D721Med (cell line): ENCODE measurements at regions not wholly inside any gene's neighbourhood (a gene's known extent, or its start where the extent isn't known, plus 50 kb on each side); places are given as distances from the start of the nearest gene placed in this dataset.
"Not testable (repeated sequence)": the region's sequence is repeated elsewhere in the genome, so short reads cannot be mapped to it uniquely, and the experiment has no call there.

ENCODE experiments used
- DNase-seq: peaks from one replicate; pipeline ENCODE4 v3.0.0; 2011; ENCODE audit warnings: low spot score; ENCODE audit not compliant: insufficient read length
- FAIRE-seq: peaks from 2 replicates; lab custom pipeline; 2011; peaks lifted over from hg19 to GRCh38; lab: Jason Lieb, UNC
- CTCF ChIP-seq: IDR thresholded peaks from 2 replicates; pipeline ENCODE4 v1.5.1; 2012; ENCODE audit warnings: mild to moderate bottlenecking, control low read depth; ENCODE audit not compliant: insufficient read depth; ENCODE audit errors: missing control alignments

GRCh38 chr4:163731071-163731470 lies 236.6 kb downstream of the TMA16 start:
- DNase-seq: no peak
- TF ChIP-seq CTCF: no peak
- no peak for FAIRE-seq

GRCh38 chr4:163732473-163732872 lies 238.0 kb downstream of the TMA16 start:
- FAIRE-seq (no peak), DNase-seq (no peak)
- no peak for TF ChIP-seq CTCF

DNA sequence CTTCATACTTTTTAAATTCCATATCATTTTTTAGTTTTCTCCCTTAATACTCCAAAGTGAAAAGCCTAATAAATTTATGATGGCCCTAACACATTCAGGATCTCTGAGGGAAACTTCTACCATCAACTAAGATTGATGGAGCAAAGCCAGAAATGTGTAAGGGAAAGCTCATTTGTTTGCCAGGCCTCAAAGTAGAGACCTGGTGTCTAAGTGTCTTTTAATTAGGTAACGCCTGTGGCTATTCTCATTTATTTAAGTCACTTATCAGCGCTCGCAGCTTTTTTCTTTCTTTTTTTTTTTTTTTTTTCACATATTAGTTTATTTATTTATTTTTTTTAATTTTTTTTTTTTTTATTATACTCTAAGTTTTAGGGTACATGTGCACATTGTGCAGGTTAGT lies 242.4 kb downstream of the TMA16 start:
- FAIRE-seq (no peak), DNase-seq (no peak)
- TF ChIP-seq CTCF: no peak

GRCh38 chr4:163737846-163738245 lies 243.4 kb downstream of the TMA16 start:
- FAIRE-seq: not testable (repeated sequence)

DNA sequence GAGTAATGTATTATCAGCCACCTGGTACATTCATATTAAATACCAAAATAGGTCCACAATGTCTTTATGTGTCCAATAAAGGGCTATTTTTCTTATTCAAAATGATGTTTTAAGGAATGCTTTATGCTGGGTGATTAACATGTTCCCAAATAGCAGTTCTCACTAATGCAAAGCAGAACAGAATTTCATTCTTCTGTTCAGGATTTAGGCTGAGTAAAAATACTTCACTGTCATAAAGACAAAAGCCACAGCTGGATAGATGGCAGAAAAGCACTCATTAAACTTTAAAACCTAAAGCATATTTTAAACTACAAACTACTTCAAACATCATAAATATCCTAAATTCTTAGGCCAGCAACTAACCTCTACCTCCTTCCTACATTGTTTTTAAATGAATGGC lies 244.0 kb downstream of the TMA16 start:
- DNase-seq: no peak
- FAIRE-seq: no peak
- no peak for TF ChIP-seq CTCF

More at GRCh38 chr4:163737846-163738245, 243.4 kb downstream of the TMA16 start:
- DNase-seq: not testable (repeated sequence)

DNA sequence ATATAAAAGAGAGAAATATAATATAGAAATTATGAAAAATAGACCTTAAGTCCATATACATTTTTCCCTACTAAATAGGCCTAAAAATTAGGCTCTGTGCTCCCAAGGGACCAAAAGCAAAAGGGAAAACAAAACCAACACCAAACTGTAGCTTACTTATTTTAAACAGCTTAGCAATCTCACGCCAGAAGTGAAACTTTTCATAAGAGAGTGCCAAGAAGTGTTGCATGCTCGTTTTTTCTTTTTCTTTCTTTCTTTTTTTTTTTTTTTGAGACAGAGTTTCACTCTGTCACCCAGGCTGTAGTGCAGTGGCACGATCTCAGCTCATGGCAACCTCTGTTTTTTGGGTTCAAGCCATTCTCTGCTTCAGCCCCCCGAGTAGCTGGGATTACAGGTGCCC lies 250.4 kb downstream of the TMA16 start:
- FAIRE-seq (no peak), DNase-seq (no peak)
- no peak for TF ChIP-seq CTCF

GRCh38 chr4:163747293-163747692 lies 252.8 kb downstream of the TMA16 start:
- FAIRE-seq (no peak), DNase-seq (no peak)
- no peak for TF ChIP-seq CTCF

DNA sequence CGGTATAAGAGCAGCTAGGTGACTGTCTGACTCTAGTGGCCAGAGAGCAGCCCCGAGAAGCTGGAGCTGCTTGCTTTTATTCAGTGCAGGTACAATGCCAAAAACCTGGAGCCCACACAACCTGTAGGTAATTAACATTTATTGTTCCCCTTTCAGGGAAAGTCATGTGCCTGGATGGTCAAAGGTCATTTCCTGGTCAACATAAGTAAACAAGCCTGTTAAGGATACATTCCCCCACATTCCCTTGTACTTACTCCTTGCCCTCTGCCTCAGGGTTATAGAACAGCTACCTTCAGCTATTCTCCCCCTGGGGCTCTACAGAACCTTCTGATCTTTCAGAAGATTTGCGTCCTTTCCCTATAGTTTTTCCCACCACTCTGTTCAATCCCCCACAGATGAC lies 253.4 kb downstream of the TMA16 start:
- FAIRE-seq (no peak), DNase-seq (no peak)
- no peak for TF ChIP-seq CTCF
